HepG2 (cell line): ENCODE measurements at regions not wholly inside any gene's neighbourhood (a gene's known extent, or its start where the extent isn't known, plus 50 kb on each side); places are given as distances from the start of the nearest gene placed in this dataset.

Source experiments
- ATAC-seq: fragments of 200-7000 bp; cut with Tn5 transposase; 3 replicates; pipeline ENCODE4 v1.9.1; 2020; ENCODE audit warnings: mild to moderate bottlenecking, moderate library complexity
- BruUV-seq: library from RNA; stranded (reverse); fragments of 400-500 nt; replicated peaks from 2 replicates; lab custom pipeline; 2021; lab: Mats Ljungman, UMichigan
- CTCF ChIA-PET: fragments of 300-600 bp; formaldehyde crosslinking; extraction: SDS; loops from one replicate; lab custom pipeline; 2021; ENCODE audit warnings: low total read pairs, inconsistent platforms, low intra/inter-chr PET ratio; lab: Yijun Ruan, JAX
- POLR2A ChIA-PET: fragments of 350-600 bp; sonication (Branson Sonifier 250); formaldehyde crosslinking; loops from one replicate; lab custom pipeline; 2020; ENCODE audit warnings: antibody characterized with exemption, inconsistent platforms; lab: Yijun Ruan, JAX
- DNase-seq: peaks from one replicate; pipeline ENCODE4 v3.0.0-alpha.2; 2015; ENCODE audit warnings: low spot score
- FAIRE-seq: peaks from 3 replicates; lab custom pipeline; 2011; peaks lifted over from hg19 to GRCh38; lab: Jason Lieb, UNC
- H2AFZ ChIP-seq: one replicate; pipeline ENCODE4 v1.6.1; 2011; ENCODE audit warnings: low read length, inconsistent platforms
- H3K27ac ChIP-seq: fragments of 300-600 bp; 3 replicates; pipeline ENCODE4 v1.8.0; 2011; ENCODE audit warnings: mixed run types, mild to moderate bottlenecking, mixed read lengths, low read length, inconsistent platforms; ENCODE audit not compliant: insufficient read depth; ENCODE audit errors: extremely low read length
- H3K27me3 ChIP-seq, 2 experiments: fragments of 200-600 bp in 1 of 2; 2 replicates in 1 of 2; 3 replicates in 1 of 2; pipeline versions ENCODE4 v1.6.0 to v1.8.0; 2011; ENCODE audit warnings: low read length in 2 of 2, mild to moderate bottlenecking in 2 of 2, moderate library complexity in 2 of 2, inconsistent platforms in 1 of 2; ENCODE audit not compliant: insufficient read depth in 2 of 2, control insufficient read depth in 1 of 2
- H3K36me3 ChIP-seq, 2 experiments: fragments of 200-600 bp in 1 of 2; replicated peaks in 1 of 2; 2 replicates in 1 of 2; 3 replicates in 1 of 2; pipeline versions ENCODE4 v1.5.1 to v1.8.0; 2011; ENCODE audit warnings: low read length in 2 of 2, inconsistent platforms in 1 of 2; ENCODE audit not compliant: insufficient read depth in 2 of 2, control insufficient read depth in 1 of 2
- H3K4me1 ChIP-seq: 2 replicates; pipeline ENCODE4 v1.5.1; 2012; ENCODE audit warnings: low read length, inconsistent platforms; ENCODE audit not compliant: insufficient read depth
- H3K4me2 ChIP-seq: 2 replicates; pipeline ENCODE4 v1.6.0; 2011; ENCODE audit warnings: low read depth, low read length, inconsistent platforms
- H3K4me3 ChIP-seq, 3 experiments: fragments of 200-600 bp in 1 of 3; sonication (generic), shearing (Covaris generic) in 1 of 3; replicated peaks in 1 of 3; 2 replicates each; pipeline ENCODE4 v1.5.1; 2011 to 2016; ENCODE audit warnings: low read length in 3 of 3, inconsistent platforms in 2 of 3, low read depth in 2 of 3, mild to moderate bottlenecking in 2 of 3, control low read depth in 1 of 3, mixed read lengths in 1 of 3; ENCODE audit not compliant: insufficient read depth in 1 of 3
- H3K79me2 ChIP-seq: one replicate; pipeline ENCODE4 v1.6.1; 2011; ENCODE audit warnings: low read length, inconsistent platforms; ENCODE audit not compliant: insufficient read depth
- H3K9ac ChIP-seq: 2 replicates; pipeline ENCODE4 v1.6.0; 2011; ENCODE audit warnings: mild to moderate bottlenecking, low read depth, low read length, inconsistent platforms; ENCODE audit not compliant: insufficient read depth
- H3K9me3 ChIP-seq: 2 replicates; pipeline ENCODE4 v1.5.1; 2012; ENCODE audit warnings: mild to moderate bottlenecking, low read length
- H4K20me1 ChIP-seq: 2 replicates; pipeline ENCODE4 v1.6.0; 2011; ENCODE audit warnings: inconsistent platforms, mild to moderate bottlenecking, low read length, moderate library complexity; ENCODE audit not compliant: insufficient read depth
- HNRNPL ChIP-seq: fragments of 200-400 bp; formaldehyde crosslinking; IDR thresholded peaks from 2 replicates; pipeline ENCODE4 v1.6.1; 2017; ENCODE audit warnings: mild to moderate bottlenecking, low read depth, low read length
- POLR2A ChIP-seq, 2 experiments: IDR thresholded peaks; 2 replicates each; pipeline ENCODE4 v1.6.1; 2011; ENCODE audit warnings: low read depth in 2 of 2, low read length in 2 of 2, mild to moderate bottlenecking in 1 of 2, moderate library complexity in 1 of 2; ENCODE audit not compliant: insufficient read depth in 1 of 2
- SRSF1 ChIP-seq: fragments of 200-400 bp; formaldehyde crosslinking; optimal IDR thresholded peaks from 2 replicates; pipeline ENCODE3; 2017; ENCODE audit warnings: mild to moderate bottlenecking, low read depth, low read length, moderate library complexity
- ZNF282 ChIP-seq: fragments of 450-650 bp; IDR thresholded peaks from 2 replicates; pipeline ENCODE4 v1.6.1; 2018; ENCODE audit not compliant: partially characterized antibody
- WGBS: methylation state at CpG from one replicate; pipeline ENCODE4 v1.1.6; 2017; ENCODE audit warnings: low lambda C conversion rate; 5-methylcytosine and 5-hydroxymethylcytosine counted together
- in situ Hi-C: cut with HindIII; loops from 2 replicates; pipeline ENCODE4 v1.10.0; 2017; ENCODE audit warnings: low pct_unique_long_range_greater_than_20kb; ENCODE audit not compliant: extremely low pct_ligation_motif_present
- intact Hi-C: fragments of 100-400 bp; cut with micrococcal nuclease; formaldehyde crosslinking; loops from one replicate; pipeline ENCODE4 v1.10.0; 2022; ENCODE audit not compliant: unreplicated experiment
- TF ChIP-seq, protein P1 (sequence below): conservative IDR thresholded peaks from 2 replicates; pipeline ENCODE4 v1.6.1; 2018; ENCODE audit warnings: missing genetic modification reagents

DNA sequence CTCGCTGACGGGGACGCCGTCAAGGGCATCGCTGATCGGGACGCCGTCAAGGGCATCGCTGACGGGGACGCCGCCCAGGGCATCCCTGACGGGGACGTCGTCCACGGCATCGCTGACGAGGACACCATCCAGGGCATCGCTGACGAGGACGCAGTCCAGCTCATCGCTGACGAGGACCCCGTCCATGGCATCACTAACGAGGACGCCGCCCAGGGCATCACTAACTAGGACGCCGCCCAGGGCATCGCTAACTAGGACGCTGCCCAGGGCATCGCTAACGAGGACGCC lies 945.2 kb downstream of the TUBA3C start:
- H3K27me3 ChIP-seq: no peaks in the 10 kb centered on the region
- intact Hi-C loops (no loop called here), in situ Hi-C loops (no loop called here)
- TF ChIP-seq SRSF1 (no peak), POLR2A (IDR thresholded peaks at IDR 0.05; ENCODE audit: insufficient read depth in 1 of 2, low read depth in 2 of 2, low read length in 2 of 2) (no peak)
- no peak overlapping the region for H2AFZ ChIP-seq
- H3K79me2 ChIP-seq: no peaks in the 10 kb centered on the region
- DNase-seq (no peak), ATAC-seq (no peak), FAIRE-seq (no peak)
- H3K4me2 ChIP-seq: no peak overlapping the region
- H3K36me3 ChIP-seq: no peaks in the 10 kb centered on the region
- ChIA-PET CTCF (no interaction called here), POLR2A (no interaction called here)
- peaks cover 95% of the 10 kb centered on the region for H3K9me3 ChIP-seq
- H3K27ac ChIP-seq: no peak overlapping the region
- no peaks in the 10 kb centered on the region for H4K20me1 ChIP-seq
- BruUV-seq: no TSS peak
- 94% methylated on average over 34 of the region's 34 CpGs for WGBS
- no peak overlapping the region; a peak in 1 of 6 replicates for H3K4me3 ChIP-seq
- H3K4me1 ChIP-seq: no peaks in the 10 kb centered on the region
- no peak overlapping the region for H3K9ac ChIP-seq

GRCh38 chr13:18235756-18236527 lies 945.7 kb downstream of the TUBA3C start:
- Histone ChIP-seq H3K4me2 (no peak overlapping the region), H3K9ac (no peak overlapping the region), H3K4me3 (no peak overlapping the region), H2AFZ (no peak overlapping the region), H3K9me3 (peaks cover 95% of the 10 kb centered on the region), H3K79me2 (no peaks in the 10 kb centered on the region), H3K27me3 (no peaks in the 10 kb centered on the region), H3K36me3 (no peaks in the 10 kb centered on the region), H4K20me1 (no peaks in the 10 kb centered on the region), H3K27ac (no peak overlapping the region), H3K4me1 (no peaks in the 10 kb centered on the region)
- DNase-seq (no peak), FAIRE-seq (no peak), ATAC-seq (no peak)
- ChIA-PET CTCF (no interaction called here), POLR2A (no interaction called here)
- intact Hi-C loops (no loop called here), in situ Hi-C loops (no loop called here)
- TF ChIP-seq ZNF282: no peak
- TF ChIP-seq, protein P1, sequence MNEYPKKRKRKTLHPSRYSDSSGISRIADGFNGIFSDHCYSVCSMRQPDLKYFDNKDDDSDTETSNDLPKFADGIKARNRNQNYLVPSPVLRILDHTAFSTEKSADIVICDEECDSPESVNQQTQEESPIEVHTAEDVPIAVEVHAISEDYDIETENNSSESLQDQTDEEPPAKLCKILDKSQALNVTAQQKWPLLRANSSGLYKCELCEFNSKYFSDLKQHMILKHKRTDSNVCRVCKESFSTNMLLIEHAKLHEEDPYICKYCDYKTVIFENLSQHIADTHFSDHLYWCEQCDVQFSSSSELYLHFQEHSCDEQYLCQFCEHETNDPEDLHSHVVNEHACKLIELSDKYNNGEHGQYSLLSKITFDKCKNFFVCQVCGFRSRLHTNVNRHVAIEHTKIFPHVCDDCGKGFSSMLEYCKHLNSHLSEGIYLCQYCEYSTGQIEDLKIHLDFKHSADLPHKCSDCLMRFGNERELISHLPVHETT (CRISPR knock-in tag): no peak
- TF ChIP-seq HNRNPL: peak; percentile 42
- no TSS peak for BruUV-seq
- WGBS: 95% methylated on average over 94 of the region's 94 CpGs
